ENCODE measurements at regions not wholly inside any gene's neighbourhood (a gene's known extent, or its start where the extent isn't known, plus 50 kb on each side); places are given as distances from the start of the nearest gene placed in this dataset.

DNA sequence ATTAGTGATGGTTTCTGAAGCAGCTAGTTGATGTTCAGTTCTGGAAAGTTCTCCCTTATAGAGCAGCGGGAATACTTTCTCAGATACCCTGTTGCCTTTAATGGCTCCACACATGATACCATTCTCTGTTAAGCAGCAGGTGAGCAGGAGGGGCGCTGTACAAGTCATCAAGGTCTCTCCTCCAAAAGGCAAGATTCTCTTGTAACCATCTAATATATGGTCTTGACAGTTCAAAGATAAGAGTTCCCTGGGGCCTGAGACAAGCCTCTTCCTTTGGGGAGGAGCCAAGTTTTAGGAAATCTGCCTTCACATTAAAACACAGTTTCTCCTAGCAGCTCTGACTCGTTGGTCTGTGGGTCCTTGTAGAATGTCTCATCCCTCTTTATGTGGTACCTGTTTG lies 258.2 kb downstream of the QKI start:
- H2BK120ac ChIP-seq (ENCODE audit: low read depth, low read length, poor library complexity, severe bottlenecking) = no peak overlapping the region
- no peak overlapping the region for H2AK5ac ChIP-seq (ENCODE audit: insufficient read length, low read length)
- DNase-seq = no peak
- no peaks in the 10 kb centered on the region; a peak in 1 of 7 replicates for H3K36me3 Mint-ChIP-seq (ENCODE audit: insufficient read depth in 1 of 3, low read depth in 3 of 3)
- no peaks in the 10 kb centered on the region for H3K27me3 Mint-ChIP-seq (ENCODE audit: low read depth)
- WGBS (ENCODE audit: extremely low coverage, insufficient read length, low lambda C conversion rate) = no CpG with 5 or more reads among the region's 3 CpGs
- H3K27me3 ChIP-seq (ENCODE audit: insufficient read depth, low read length) = no peaks in the 10 kb centered on the region
- H3K4ac ChIP-seq (ENCODE audit: low read depth, low read length) = no peak overlapping the region
- H3K27ac ChIP-seq (ENCODE audit: insufficient read length, low read depth, low read length) = no peak overlapping the region
- no peaks in the 10 kb centered on the region; the same call in 1 of the 2 replicates for H3K79me2 ChIP-seq (ENCODE audit: insufficient read depth, low read length)
- no peak overlapping the region for H3K56ac ChIP-seq (ENCODE audit: insufficient read length, low read depth, low read length)
- H3K23ac ChIP-seq (ENCODE audit: insufficient read length, low read depth, low read length) = no peak overlapping the region
- no peak overlapping the region for H3T11ph ChIP-seq (ENCODE audit: low read length)
- H3K4me1 ChIP-seq (ENCODE audit: insufficient read depth, low read length) = no peaks in the 10 kb centered on the region; the same call in 1 of the 2 replicates
- no peak overlapping the region for H3K4me3 Mint-ChIP-seq
- H2BK12ac ChIP-seq (ENCODE audit: insufficient read length, low read depth, low read length) = no peak overlapping the region
- H2AFZ ChIP-seq (ENCODE audit: low read length) = no peak overlapping the region
- no peak overlapping the region for H4K91ac ChIP-seq (ENCODE audit: insufficient read length, low read depth, low read length)
- H3K79me1 ChIP-seq (ENCODE audit: insufficient read depth, low read depth, low read length, poor library complexity, severe bottlenecking) = no peaks in the 10 kb centered on the region
- peaks cover 2 to 3% of the 10 kb centered on the region in 2 experiments; a peak in 2 of 5 replicates for H3K9me3 Mint-ChIP-seq
- H4K5ac ChIP-seq (ENCODE audit: insufficient read length, low read depth, low read length) = no peak overlapping the region
- H3K14ac ChIP-seq (ENCODE audit: insufficient read depth, low read length) = no peak overlapping the region
- TF ChIP-seq, protein P1, sequence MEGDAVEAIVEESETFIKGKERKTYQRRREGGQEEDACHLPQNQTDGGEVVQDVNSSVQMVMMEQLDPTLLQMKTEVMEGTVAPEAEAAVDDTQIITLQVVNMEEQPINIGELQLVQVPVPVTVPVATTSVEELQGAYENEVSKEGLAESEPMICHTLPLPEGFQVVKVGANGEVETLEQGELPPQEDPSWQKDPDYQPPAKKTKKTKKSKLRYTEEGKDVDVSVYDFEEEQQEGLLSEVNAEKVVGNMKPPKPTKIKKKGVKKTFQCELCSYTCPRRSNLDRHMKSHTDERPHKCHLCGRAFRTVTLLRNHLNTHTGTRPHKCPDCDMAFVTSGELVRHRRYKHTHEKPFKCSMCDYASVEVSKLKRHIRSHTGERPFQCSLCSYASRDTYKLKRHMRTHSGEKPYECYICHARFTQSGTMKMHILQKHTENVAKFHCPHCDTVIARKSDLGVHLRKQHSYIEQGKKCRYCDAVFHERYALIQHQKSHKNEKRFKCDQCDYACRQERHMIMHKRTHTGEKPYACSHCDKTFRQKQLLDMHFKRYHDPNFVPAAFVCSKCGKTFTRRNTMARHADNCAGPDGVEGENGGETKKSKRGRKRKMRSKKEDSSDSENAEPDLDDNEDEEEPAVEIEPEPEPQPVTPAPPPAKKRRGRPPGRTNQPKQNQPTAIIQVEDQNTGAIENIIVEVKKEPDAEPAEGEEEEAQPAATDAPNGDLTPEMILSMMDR (conservative IDR thresholded peaks at IDR 0.05) = no peak
- H2BK15ac ChIP-seq (ENCODE audit: low read depth, low read length) = no peak overlapping the region
- no peak overlapping the region for H3K4me2 ChIP-seq (ENCODE audit: insufficient read depth, insufficient read length, low read length)
- H3K9me3 ChIP-seq (ENCODE audit: control insufficient read depth, low read depth, low read length) = no peaks in the 10 kb centered on the region
- peaks cover 3 to 8% of the 10 kb centered on the region in 2 experiments; a peak in 3 of 4 replicates for H3K4me1 Mint-ChIP-seq
- H2BK5ac ChIP-seq (ENCODE audit: insufficient read length, low read length) = no peak overlapping the region
- H3K9ac ChIP-seq (ENCODE audit: extremely low read depth, insufficient read length, low read length) = no peak overlapping the region
- H4K8ac ChIP-seq (replicated peaks; ENCODE audit: insufficient read length, low read depth, low read length) = no peak overlapping the region
- H3K23me2 ChIP-seq (ENCODE audit: insufficient read length, low read depth, low read length, poor library complexity, severe bottlenecking) = no peaks in the 10 kb centered on the region
- H2BK20ac ChIP-seq (ENCODE audit: low read depth, low read length, poor library complexity, severe bottlenecking) = no peak overlapping the region
- H4K20me1 ChIP-seq (ENCODE audit: control insufficient read depth, insufficient read depth, insufficient read length) = no peaks in the 10 kb centered on the region
- no peak overlapping the region for H3K18ac ChIP-seq (ENCODE audit: insufficient read length, low read depth, low read length)
- no peak overlapping the region for H3K27ac Mint-ChIP-seq

Measured in H9 (cell line).